Thymus (tissue), 11 donors: ENCODE measurements at regions not wholly inside any gene's neighbourhood (a gene's known extent, or its start where the extent isn't known, plus 50 kb on each side); places are given as distances from the start of the nearest gene placed in this dataset.

ENCODE experiments used
- DNase-seq, 9 donors: peaks; one replicate each; pipeline ENCODE4 v3.0.0-alpha.2; 2013; ENCODE audit warnings: low spot score in 9 of 9, low read depth in 6 of 9, missing footprints in 1 of 9
- H3K27ac ChIP-seq, 2 donors: one replicate each; pipeline ENCODE4 v1.5.1; 2013; ENCODE audit warnings: control low read depth in 1 of 2, low read depth in 1 of 2, low read length in 1 of 2, mild to moderate bottlenecking in 1 of 2, moderate library complexity in 1 of 2
- H3K27me3 ChIP-seq, 2 donors: one replicate each; pipeline ENCODE4 v1.5.1; 2013; ENCODE audit warnings: low read length in 1 of 2; ENCODE audit not compliant: control insufficient read depth in 2 of 2, insufficient read depth in 1 of 2
- H3K36me3 ChIP-seq, 2 donors: one replicate each; pipeline ENCODE4 v1.5.1; 2013; ENCODE audit warnings: low read length in 1 of 2, mild to moderate bottlenecking in 1 of 2, moderate library complexity in 1 of 2; ENCODE audit not compliant: control insufficient read depth in 2 of 2, insufficient read depth in 2 of 2
- H3K4me1 ChIP-seq, 2 donors: one replicate each; pipeline ENCODE4 v1.5.1; 2013; ENCODE audit warnings: low read length in 2 of 2; ENCODE audit not compliant: control insufficient read depth in 2 of 2, insufficient read depth in 2 of 2
- H3K4me3 ChIP-seq, 2 donors: one replicate each; pipeline ENCODE4 v1.5.1; 2013; ENCODE audit warnings: low read length in 2 of 2, control low read depth in 1 of 2, mild to moderate bottlenecking in 1 of 2
- H3K9me3 ChIP-seq, 2 donors: one replicate each; pipeline ENCODE4 v1.5.1; 2013; ENCODE audit warnings: low read length in 1 of 2, mild to moderate bottlenecking in 1 of 2; ENCODE audit not compliant: control insufficient read depth in 2 of 2, insufficient read depth in 1 of 2
- WGBS: extraction: QIAGEN DNeasy Blood & Tissue Kit; methylation state at CpG from one replicate; pipeline ENCODE4 v1.1.7; 2013; 5-methylcytosine and 5-hydroxymethylcytosine counted together
- donor health status: healthy.

- H3K27ac ChIP-seq: no peak overlapping the region
- H3K9me3 ChIP-seq: peaks cover 0 to 4% of the 10 kb centered on the region in 2 donors
- WGBS: 94% methylated on average over 22 of the region's 22 CpGs
- H3K4me3 ChIP-seq: no peak overlapping the region
- no peak for DNase-seq
- H3K4me1 ChIP-seq: peaks cover 0 to 9% of the 10 kb centered on the region in 2 donors
- H3K36me3 ChIP-seq: no peaks in the 10 kb centered on the region
- peaks cover 0 to 4% of the 10 kb centered on the region in 2 donors for H3K27me3 ChIP-seq
Measured at GRCh38 chr17:77723909-77724875, 234.3 kb upstream of the TNRC6C start.

- no peak overlapping the region for H3K4me3 ChIP-seq
- peaks cover 0 to 9% of the 10 kb centered on the region in 2 donors for H3K4me1 ChIP-seq
- 91% methylated on average over 28 of the region's 28 CpGs for WGBS
- no peak overlapping the region for H3K27ac ChIP-seq
- no peaks in the 10 kb centered on the region for H3K36me3 ChIP-seq
- peaks cover 0 to 4% of the 10 kb centered on the region in 2 donors for H3K27me3 ChIP-seq
- H3K9me3 ChIP-seq: peaks cover 0 to 4% of the 10 kb centered on the region in 2 donors
- DNase-seq: peak in 1 of 9 donors; percentile 9
Measured at GRCh38 chr17:77724876-77725615, 233.5 kb upstream of the TNRC6C start.

- Histone ChIP-seq H3K9me3 (peaks cover 0 to 4% of the 10 kb centered on the region in 2 donors), H3K36me3 (no peaks in the 10 kb centered on the region), H3K4me1 (peaks cover 0 to 9% of the 10 kb centered on the region in 2 donors), H3K27me3 (peaks cover 0 to 4% of the 10 kb centered on the region in 2 donors), H3K4me3 (no peak overlapping the region), H3K27ac (no peak overlapping the region)
- 96% methylated on average over 5 of the region's 5 CpGs for WGBS
- DNase-seq: no peak
Measured at GRCh38 chr17:77725846-77726245, 232.7 kb upstream of the TNRC6C start.

- Histone ChIP-seq H3K27ac (no peak overlapping the region), H3K9me3 (peaks cover 0 to 5% of the 10 kb centered on the region in 2 donors), H3K4me1 (peaks cover 0 to 9% of the 10 kb centered on the region in 2 donors), H3K27me3 (peaks cover 0 to 4% of the 10 kb centered on the region in 2 donors), H3K36me3 (no peaks in the 10 kb centered on the region), H3K4me3 (no peak overlapping the region)
- no peak for DNase-seq
- WGBS: 94% methylated on average over 4 of the region's 4 CpGs
Measured at GRCh38 chr17:77726549-77727006, 231.9 kb upstream of the TNRC6C start.

- peaks cover 0 to 4% of the 10 kb centered on the region in 2 donors for H3K27me3 ChIP-seq
- no peaks in the 10 kb centered on the region for H3K36me3 ChIP-seq
- WGBS: 89% methylated on average over 17 of the region's 17 CpGs
- peaks cover 0 to 9% of the 10 kb centered on the region in 2 donors for H3K4me1 ChIP-seq
- H3K9me3 ChIP-seq: peaks cover 0 to 9% of the 10 kb centered on the region in 2 donors
- H3K27ac ChIP-seq: peak overlapping the region in 1 of 2 donors; percentile 14
- H3K4me3 ChIP-seq: no peak overlapping the region
- DNase-seq: no peak
Measured at GRCh38 chr17:77727037-77727615, 231.4 kb upstream of the TNRC6C start.

- Histone ChIP-seq H3K27me3 (peaks cover 0 to 7% of the 10 kb centered on the region in 2 donors), H3K27ac (no peak overlapping the region)
Measured at GRCh38 chr17:77728474-77728795, 230.1 kb upstream of the TNRC6C start.

GRCh38 chr17:77728871-77729270, 229.6 kb upstream of the TNRC6C start:
- Histone ChIP-seq H3K27me3 (peaks cover 0 to 9% of the 10 kb centered on the region in 2 donors), H3K4me3 (no peak overlapping the region), H3K4me1 (peaks cover 0 to 9% of the 10 kb centered on the region in 2 donors), H3K9me3 (peaks cover 0 to 13% of the 10 kb centered on the region in 2 donors), H3K27ac (no peak overlapping the region), H3K36me3 (no peaks in the 10 kb centered on the region)
- 97% methylated on average over 7 of the region's 7 CpGs for WGBS
- no peak for DNase-seq

More at GRCh38 chr17:77728474-77728795, 230.1 kb upstream of the TNRC6C start:
- Histone ChIP-seq H3K36me3 (no peaks in the 10 kb centered on the region), H3K4me1 (peaks cover 0 to 9% of the 10 kb centered on the region in 2 donors), H3K9me3 (peaks cover 0 to 9% of the 10 kb centered on the region in 2 donors), H3K4me3 (no peak overlapping the region)
- DNase-seq: no peak
- whole genome bisulfite sequencing: 96% methylated on average over 2 of the region's 2 CpGs

- H3K27me3 ChIP-seq: peaks cover 0 to 16% of the 10 kb centered on the region in 2 donors
- H3K4me3 ChIP-seq: no peak overlapping the region
- H3K9me3 ChIP-seq: peaks cover 0 to 21% of the 10 kb centered on the region in 2 donors
- DNase-seq: no peak
- no peak overlapping the region for H3K27ac ChIP-seq
- H3K36me3 ChIP-seq: no peaks in the 10 kb centered on the region
- peaks cover 0 to 15% of the 10 kb centered on the region in 2 donors for H3K4me1 ChIP-seq
- 92% methylated on average over 4 of the region's 4 CpGs for WGBS
Measured at GRCh38 chr17:77729587-77729986, 228.9 kb upstream of the TNRC6C start.
